ENCODE measurements at regions not wholly inside any gene's neighbourhood (a gene's known extent, or its start where the extent isn't known, plus 50 kb on each side); places are given as distances from the start of the nearest gene placed in this dataset.

GRCh38 chr17:34199932-34200534 is 55.1 kb upstream of the CCL2 start:
- TF ChIP-seq, protein P1, sequence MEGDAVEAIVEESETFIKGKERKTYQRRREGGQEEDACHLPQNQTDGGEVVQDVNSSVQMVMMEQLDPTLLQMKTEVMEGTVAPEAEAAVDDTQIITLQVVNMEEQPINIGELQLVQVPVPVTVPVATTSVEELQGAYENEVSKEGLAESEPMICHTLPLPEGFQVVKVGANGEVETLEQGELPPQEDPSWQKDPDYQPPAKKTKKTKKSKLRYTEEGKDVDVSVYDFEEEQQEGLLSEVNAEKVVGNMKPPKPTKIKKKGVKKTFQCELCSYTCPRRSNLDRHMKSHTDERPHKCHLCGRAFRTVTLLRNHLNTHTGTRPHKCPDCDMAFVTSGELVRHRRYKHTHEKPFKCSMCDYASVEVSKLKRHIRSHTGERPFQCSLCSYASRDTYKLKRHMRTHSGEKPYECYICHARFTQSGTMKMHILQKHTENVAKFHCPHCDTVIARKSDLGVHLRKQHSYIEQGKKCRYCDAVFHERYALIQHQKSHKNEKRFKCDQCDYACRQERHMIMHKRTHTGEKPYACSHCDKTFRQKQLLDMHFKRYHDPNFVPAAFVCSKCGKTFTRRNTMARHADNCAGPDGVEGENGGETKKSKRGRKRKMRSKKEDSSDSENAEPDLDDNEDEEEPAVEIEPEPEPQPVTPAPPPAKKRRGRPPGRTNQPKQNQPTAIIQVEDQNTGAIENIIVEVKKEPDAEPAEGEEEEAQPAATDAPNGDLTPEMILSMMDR (IDR thresholded peaks at IDR 0.05): peak; percentile 99 to 100 (median 100)
- no peak for TF ChIP-seq POLR2A (IDR thresholded peaks at IDR 0.05)

All from heart left ventricle (tissue), 13 donors.